ENCODE measurements at regions not wholly inside any gene's neighbourhood (a gene's known extent, or its start where the extent isn't known, plus 50 kb on each side); places are given as distances from the start of the nearest gene placed in this dataset.

- no peak for TF ChIP-seq CTCF (IDR thresholded peaks at IDR 0.05 in 2 of 3, conservative IDR thresholded peaks at IDR 0.05 in 1 of 3; ENCODE audit: borderline replicate concordance in 1 of 3, insufficient read depth in 1 of 3, low read depth in 2 of 3, low read length in 2 of 3)
- no peak for TF ChIP-seq POLR2AphosphoS5 (IDR thresholded peaks at IDR 0.05; ENCODE audit: low read depth, low read length)
- TF ChIP-seq TCF7L2 (IDR thresholded peaks at IDR 0.05; ENCODE audit: borderline replicate concordance, extremely low read depth, insufficient read depth, insufficient read length) = no peak
- no peak for TF ChIP-seq CEBPB (IDR thresholded peaks at IDR 0.05; ENCODE audit: low read depth)
- no peak for TF ChIP-seq SIN3A (IDR thresholded peaks at IDR 0.05; ENCODE audit: low read depth)
Measured at GRCh38 chr6:168130168-168130696, 51.2 kb upstream of the FRMD1 start (continued).

GRCh38 chr6:168129292-168130167, 50.5 kb upstream of the FRMD1 start:
- ChIA-PET RAD21 (ENCODE audit: low non-redundant PET in 1 of 2, low total read pairs in 2 of 2, uncharacterized antibody in 2 of 2, unreplicated experiment in 2 of 2) (no interaction called here), POLR2A (no interaction called here), CTCF (no interaction called here)
- Histone ChIP-seq H3K4me3 (replicated peaks in 1 of 2; ENCODE audit: low read depth in 1 of 2, low read length in 2 of 2) (no peak overlapping the region), H3K9ac (ENCODE audit: low read length) (no peak overlapping the region), H3K4me2 (ENCODE audit: low read length) (no peak overlapping the region), H3K27ac (ENCODE audit: low read depth, low read length) (no peak overlapping the region), H3K9me2 (ENCODE audit: insufficient read depth) (no peaks in the 10 kb centered on the region), H3K9me3 (ENCODE audit: control insufficient read depth in 1 of 2, insufficient read depth in 1 of 2, low read depth in 1 of 2, low read length in 2 of 2) (no peaks in the 10 kb centered on the region), H2AFZ (ENCODE audit: low read depth, low read length, poor library complexity, severe bottlenecking) (no peak overlapping the region), H3K4me1 (ENCODE audit: control insufficient read depth in 1 of 2, insufficient read depth in 2 of 2, low read length in 2 of 2) (no peaks in the 10 kb centered on the region), H3K36me3 (ENCODE audit: control insufficient read depth in 1 of 2, insufficient read depth in 2 of 2, low read length in 2 of 2) (no peaks in the 10 kb centered on the region), H3K79me2 (ENCODE audit: insufficient read depth, low read length) (no peaks in the 10 kb centered on the region), H3K27me3 (ENCODE audit: insufficient read depth, low read length) (peaks cover 6% of the 10 kb centered on the region; the same call in 1 of the 2 replicates), H4K20me1 (ENCODE audit: insufficient read depth) (no peaks in the 10 kb centered on the region)
- DNase-seq (ENCODE audit: low read depth, low spot score) (no peak), ATAC-seq (no peak)
- BruUV-seq (replicated peaks) = no TSS peak
- no peak for TF ChIP-seq CBX3 (IDR thresholded peaks at IDR 0.05; ENCODE audit: low read depth)
- TF ChIP-seq ZBTB33 (IDR thresholded peaks at IDR 0.05; ENCODE audit: extremely low read depth, insufficient replicate concordance, low read length) = no peak
- TF ChIP-seq YY1 (IDR thresholded peaks at IDR 0.05; ENCODE audit: extremely low read depth, insufficient replicate concordance, low read depth, low read length) = no peak
- TF ChIP-seq CEBPB (IDR thresholded peaks at IDR 0.05; ENCODE audit: low read depth) = no peak
- no peak for TF ChIP-seq RAD21 (IDR thresholded peaks at IDR 0.05; ENCODE audit: low read depth)
- no peak for TF ChIP-seq ATF3 (IDR thresholded peaks at IDR 0.05)
- TF ChIP-seq JUND (IDR thresholded peaks at IDR 0.05) = no peak
- no peak for TF ChIP-seq ZNF274 (IDR thresholded peaks at IDR 0.05; ENCODE audit: low read depth, low read length)
- TF ChIP-seq TCF7L2 (IDR thresholded peaks at IDR 0.05; ENCODE audit: borderline replicate concordance, extremely low read depth, insufficient read depth, insufficient read length) = no peak
- no peak for TF ChIP-seq ZFX (IDR thresholded peaks at IDR 0.05)
- TF ChIP-seq EGR1 (IDR thresholded peaks at IDR 0.05; ENCODE audit: low read depth) = no peak
- TF ChIP-seq POLR2AphosphoS5 (IDR thresholded peaks at IDR 0.05; ENCODE audit: low read depth, low read length) = no peak
- TF ChIP-seq EZH2 (IDR thresholded peaks at IDR 0.05) = no peak
- TF ChIP-seq CTCF (IDR thresholded peaks at IDR 0.05 in 2 of 3, conservative IDR thresholded peaks at IDR 0.05 in 1 of 3; ENCODE audit: borderline replicate concordance in 1 of 3, insufficient read depth in 1 of 3, low read depth in 2 of 3, low read length in 2 of 3) = no peak
- no peak for TF ChIP-seq SRF (IDR thresholded peaks at IDR 0.05; ENCODE audit: low read depth)
- intact Hi-C loops (cut with micrococcal nuclease) = no loop called here
